T47D (cell line): ENCODE measurements at regions not wholly inside any gene's neighbourhood (a gene's known extent, or its start where the extent isn't known, plus 50 kb on each side); places are given as distances from the start of the nearest gene placed in this dataset.
"Not testable (repeated sequence)": the region's sequence is repeated elsewhere in the genome, so short reads cannot be mapped to it uniquely, and the experiment has no call there.

Experiments used
- DNase-seq, 2 experiments: peaks; one replicate each; pipeline versions ENCODE4 v3.0.0 to v3.0.0-alpha.2; 2011 to 2012; ENCODE audit warnings: low read depth in 1 of 2, low spot score in 1 of 2
- JUND ChIP-seq: IDR thresholded peaks from 2 replicates; pipeline ENCODE4 v1.6.1; 2012; ENCODE audit warnings: low read depth
- in situ Hi-C: cut with HindIII; loops from 2 replicates; pipeline ENCODE4 v1.10.0; 2016; ENCODE audit warnings: low sequenced_read_pairs, low pct_unique_long_range_greater_than_20kb

DNA sequence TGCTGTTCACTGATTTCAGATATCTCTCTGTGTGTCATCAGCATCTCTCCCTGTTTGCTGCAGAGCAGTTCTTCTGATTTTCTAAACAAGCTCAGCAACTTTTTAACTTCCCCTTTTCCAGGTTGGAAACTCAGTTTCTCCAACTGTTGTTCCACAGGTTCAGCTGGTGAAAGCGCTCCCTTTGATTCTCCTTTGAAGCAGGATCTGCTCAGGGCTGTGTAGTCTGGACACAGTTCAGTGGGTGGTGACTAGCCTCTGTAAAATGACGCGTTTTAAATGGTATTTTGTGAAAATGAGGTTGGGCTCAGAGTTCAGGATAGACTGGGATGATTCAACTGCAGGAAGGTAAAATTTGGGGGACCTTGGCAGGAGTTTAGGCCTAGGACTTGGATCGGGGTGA, 106.3 kb downstream of the TRIM43 start:
- no peak for TF ChIP-seq JUND
- in situ Hi-C loops: no loop called here
- DNase-seq: peak in 1 of 2 experiments; percentile 8

- DNase-seq, in situ Hi-C loops: not testable (repeated sequence)
Measured at GRCh38 chr2:95699201-95700184, 107.7 kb downstream of the TRIM43 start.

- in situ Hi-C loops: no loop called here
- no peak for DNase-seq
- no peak for TF ChIP-seq JUND
Measured at GRCh38 chr2:95700519-95700918, 108.7 kb downstream of the TRIM43 start.

- in situ Hi-C loops: no loop called here
- no peak for TF ChIP-seq JUND
- no peak for DNase-seq
Measured at GRCh38 chr2:95702471-95702870, 110.7 kb downstream of the TRIM43 start.

GRCh38 chr2:95707161-95707560, 115.4 kb downstream of the TRIM43 start:
- DNase-seq, in situ Hi-C loops: not testable (repeated sequence)

DNA sequence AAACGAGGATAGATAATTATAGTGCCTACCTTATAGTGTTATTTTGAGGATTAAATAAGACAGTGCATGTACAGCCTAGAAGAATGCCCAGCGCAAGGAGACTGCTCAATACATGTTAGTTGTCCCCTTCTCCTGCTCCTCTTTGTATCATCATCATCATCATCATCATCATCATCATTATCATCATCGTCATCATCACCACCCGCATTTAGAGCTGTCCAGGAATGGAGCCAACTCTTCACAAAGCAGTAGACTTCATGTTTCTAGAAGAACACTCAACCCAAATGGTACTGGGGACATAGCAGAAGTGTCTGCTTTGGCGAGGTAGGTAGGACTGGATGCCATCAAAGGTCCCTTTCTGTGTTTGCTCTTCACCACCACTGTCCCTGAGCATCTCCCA, 116.0 kb downstream of the TRIM43 start:
- in situ Hi-C loops: no loop called here
- no peak for TF ChIP-seq JUND
- no peak for DNase-seq

GRCh38 chr2:95709831-95710230, 118.0 kb downstream of the TRIM43 start:
- DNase-seq: no peak
- TF ChIP-seq JUND: no peak
- in situ Hi-C loops: no loop called here

DNA sequence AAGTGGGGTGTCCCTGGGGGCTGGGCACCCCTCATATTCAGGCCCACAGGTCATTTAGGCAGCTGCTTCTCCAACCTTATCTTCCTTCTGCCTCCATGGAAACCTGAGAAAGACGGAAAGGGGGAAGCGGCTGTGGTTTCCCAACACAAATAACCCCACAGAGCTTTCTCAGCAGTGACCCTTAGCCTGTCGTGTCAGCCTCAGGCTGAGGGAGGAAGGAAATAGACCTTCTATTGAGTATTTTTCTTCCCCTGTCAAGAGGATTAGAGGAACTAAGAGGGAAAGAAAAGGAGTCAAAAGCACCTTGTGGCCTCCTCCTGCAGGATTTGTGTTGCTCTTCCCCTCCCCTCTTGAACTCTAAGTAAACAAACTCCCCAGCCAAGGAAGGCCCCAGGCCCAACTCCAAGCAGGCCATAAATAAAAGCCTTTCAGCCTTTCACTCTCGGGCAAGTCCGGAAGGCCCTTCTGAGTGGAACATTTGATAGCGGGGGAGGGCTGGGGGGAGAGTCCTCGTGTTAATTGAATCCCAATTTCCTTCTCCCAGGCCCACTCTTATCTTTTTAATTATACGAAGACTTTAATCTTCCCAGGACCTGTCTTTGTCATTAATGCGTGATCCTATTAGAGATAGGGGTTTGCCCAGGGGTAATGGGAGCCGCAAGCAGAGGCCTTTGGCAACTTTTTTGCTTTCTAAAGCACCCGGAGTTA, 121.8 kb downstream of the TRIM43 start:
- in situ Hi-C loops, DNase-seq: not testable (repeated sequence)

GRCh38 chr2:95714398-95714797, 122.6 kb downstream of the TRIM43 start:
- in situ Hi-C loops, DNase-seq: not testable (repeated sequence)

- TF ChIP-seq JUND: no peak
- in situ Hi-C loops: no loop called here
- DNase-seq: no peak
Measured at GRCh38 chr2:95719473-95720060, 127.8 kb downstream of the TRIM43 start.

GRCh38 chr2:95721726-95722125, 129.9 kb downstream of the TRIM43 start:
- DNase-seq: no peak
- no peak for TF ChIP-seq JUND
- in situ Hi-C loops: no loop called here

DNA sequence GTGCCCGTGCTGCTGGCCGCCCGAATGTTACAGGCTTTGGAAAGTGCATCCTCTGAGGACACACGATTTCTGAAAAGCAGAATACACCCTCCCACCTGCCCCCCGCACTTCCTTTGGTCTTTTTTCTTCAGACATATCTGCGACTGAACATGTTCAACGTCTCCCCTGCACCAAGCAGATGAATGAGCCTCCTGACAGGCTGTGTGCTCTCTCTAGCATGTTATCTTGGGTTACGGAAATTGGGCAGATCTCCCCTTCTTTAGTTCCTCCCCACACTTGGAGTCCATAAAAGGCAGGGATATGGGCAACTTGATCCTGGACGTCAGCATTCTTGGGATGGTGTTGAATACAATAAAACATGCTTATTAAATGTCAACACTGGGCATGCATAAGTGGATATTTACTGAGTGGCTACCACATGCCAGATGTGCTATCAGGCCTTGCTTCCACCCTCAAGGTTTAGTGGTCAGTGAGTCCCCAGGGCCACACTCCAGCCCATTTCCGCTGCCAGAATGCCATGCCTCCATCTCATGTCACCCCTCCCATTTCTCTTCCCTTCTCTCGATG, 130.4 kb downstream of the TRIM43 start:
- no peak for TF ChIP-seq JUND
- no peak for DNase-seq
- in situ Hi-C loops: no loop called here

GRCh38 chr2:95723627-95724210, 131.9 kb downstream of the TRIM43 start:
- in situ Hi-C loops, DNase-seq: not testable (repeated sequence)

GRCh38 chr2:95725191-95725590, 133.4 kb downstream of the TRIM43 start:
- DNase-seq, in situ Hi-C loops: not testable (repeated sequence)

DNA sequence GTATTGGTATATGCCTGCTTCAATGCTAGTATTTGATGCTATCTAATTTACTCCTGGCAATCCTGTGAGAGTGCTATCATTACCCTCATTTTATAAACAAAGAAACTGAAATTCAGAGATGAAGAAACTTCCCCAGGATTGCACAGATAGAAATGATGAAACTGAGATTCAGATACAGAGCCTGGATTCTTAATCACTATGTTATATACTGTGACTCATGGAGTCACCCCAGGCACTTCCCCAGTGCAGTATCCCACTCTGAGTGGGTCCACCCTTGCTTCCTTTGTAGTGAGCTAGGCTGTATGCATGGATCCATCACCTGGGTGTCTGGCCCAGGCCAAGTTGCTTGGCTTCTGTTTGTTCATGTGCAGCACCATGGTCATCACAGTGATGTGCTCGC, 133.9 kb downstream of the TRIM43 start:
- in situ Hi-C loops, DNase-seq: not testable (repeated sequence)

DNA sequence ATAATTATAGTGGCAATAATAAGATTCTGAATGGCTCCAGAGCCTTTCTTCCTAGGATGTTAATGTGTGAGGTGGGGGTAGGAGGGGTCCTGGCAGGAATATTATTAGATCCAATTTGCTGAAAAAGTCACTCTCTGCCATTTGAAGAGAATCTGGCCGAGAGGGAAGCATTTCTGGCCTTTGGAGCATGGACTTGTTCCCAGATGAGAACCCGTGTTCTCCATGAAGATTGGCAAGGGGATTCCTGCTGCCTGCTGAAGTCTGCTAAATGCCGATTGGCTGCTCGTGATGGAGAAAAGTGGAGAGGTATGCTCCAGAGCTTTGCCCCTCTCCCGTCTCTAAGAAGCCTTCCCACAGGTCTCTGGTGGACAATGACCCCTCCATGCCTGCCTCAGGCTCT, 135.6 kb downstream of the TRIM43 start:
- in situ Hi-C loops, DNase-seq: not testable (repeated sequence)
